ENCODE measurements at regions not wholly inside any gene's neighbourhood (a gene's known extent, or its start where the extent isn't known, plus 50 kb on each side); places are given as distances from the start of the nearest gene placed in this dataset.

- DNase-seq (ENCODE audit: low read depth, low spot score), result peak; percentile 42
Measured at GRCh38 chr1:88204111-88204510, 480.0 kb upstream of the PKN2 start.

GRCh38 chr1:88204612-88205167 lies 479.4 kb upstream of the PKN2 start:
- no peak for DNase-seq (ENCODE audit: low read depth, low spot score)

GRCh38 chr1:88208389-88208788 lies 475.7 kb upstream of the PKN2 start:
- no peak for DNase-seq (ENCODE audit: low read depth, low spot score)

GRCh38 chr1:88210103-88210787 lies 473.8 kb upstream of the PKN2 start:
- no peak for DNase-seq (ENCODE audit: low read depth, low spot score)

- DNase-seq (ENCODE audit: low read depth, low spot score), result no peak
Measured at GRCh38 chr1:88216441-88216840, 467.6 kb upstream of the PKN2 start.

- DNase-seq (ENCODE audit: low read depth, low spot score), result no peak
Measured at GRCh38 chr1:88217386-88217785, 466.7 kb upstream of the PKN2 start.

GRCh38 chr1:88219521-88219920 lies 464.6 kb upstream of the PKN2 start:
- DNase-seq (ENCODE audit: low read depth, low spot score), result no peak

- DNase-seq (ENCODE audit: low read depth, low spot score), result peak; percentile 60
Measured at GRCh38 chr1:88221411-88221810, 462.7 kb upstream of the PKN2 start.

GRCh38 chr1:88224906-88225305 lies 459.2 kb upstream of the PKN2 start:
- DNase-seq (ENCODE audit: low read depth, low spot score), result no peak

GRCh38 chr1:88228114-88228513 lies 456.0 kb upstream of the PKN2 start:
- no peak for DNase-seq (ENCODE audit: low read depth, low spot score)

- DNase-seq (ENCODE audit: low read depth, low spot score), result no peak
Measured at GRCh38 chr1:88230126-88230525, 453.9 kb upstream of the PKN2 start.

- peak; percentile 24 for DNase-seq (ENCODE audit: low read depth, low spot score)
Measured at GRCh38 chr1:88237058-88237457, 447.0 kb upstream of the PKN2 start.

- DNase-seq (ENCODE audit: low read depth, low spot score), result no peak
Measured at GRCh38 chr1:88239205-88239604, 444.9 kb upstream of the PKN2 start.

- no peak for DNase-seq (ENCODE audit: low read depth, low spot score)
Measured at GRCh38 chr1:88247666-88248065, 436.4 kb upstream of the PKN2 start.

- no peak for DNase-seq (ENCODE audit: low read depth, low spot score)
Measured at GRCh38 chr1:88250915-88251314, 433.2 kb upstream of the PKN2 start.

- DNase-seq (ENCODE audit: low read depth, low spot score), result no peak
Measured at GRCh38 chr1:88252745-88253144, 431.3 kb upstream of the PKN2 start.

GRCh38 chr1:88265606-88266005 lies 418.5 kb upstream of the PKN2 start:
- no peak for DNase-seq (ENCODE audit: low read depth, low spot score)

- DNase-seq (ENCODE audit: low read depth, low spot score), result no peak
Measured at GRCh38 chr1:88266051-88266450, 418.0 kb upstream of the PKN2 start.

- no peak for DNase-seq (ENCODE audit: low read depth, low spot score)
Measured at GRCh38 chr1:88272216-88272615, 411.9 kb upstream of the PKN2 start.

GRCh38 chr1:88274431-88274830 lies 409.6 kb upstream of the PKN2 start:
- DNase-seq (ENCODE audit: low read depth, low spot score), result no peak

GRCh38 chr1:88275259-88275862 lies 408.7 kb upstream of the PKN2 start:
- DNase-seq (ENCODE audit: low read depth, low spot score), result no peak

GRCh38 chr1:88276163-88276562 lies 407.9 kb upstream of the PKN2 start:
- peak; percentile 46 for DNase-seq (ENCODE audit: low read depth, low spot score)

GRCh38 chr1:88284066-88284465 lies 400.0 kb upstream of the PKN2 start:
- DNase-seq (ENCODE audit: low read depth, low spot score), result no peak

Data from astrocyte of the hippocampus (primary cell).